ENCODE measurements at regions not wholly inside any gene's neighbourhood (a gene's known extent, or its start where the extent isn't known, plus 50 kb on each side); places are given as distances from the start of the nearest gene placed in this dataset.
A peak's percentile ranks its signal among the peaks of the same experiment; 100 is the strongest.
"Not testable (repeated sequence)": the region's sequence is repeated elsewhere in the genome, so short reads cannot be mapped to it uniquely, and the experiment has no call there.

- H3K27ac ChIP-seq (ENCODE audit: low read depth, low read length) = no peak overlapping the region
- no peaks in the 10 kb centered on the region for H3K4me1 ChIP-seq (ENCODE audit: insufficient read depth, low read length)
- H3K27me3 ChIP-seq (ENCODE audit: insufficient read depth, low read length) = no peaks in the 10 kb centered on the region
- 94% methylated on average over 9 of the region's 10 CpGs for WGBS
- no peak overlapping the region for H3K9ac ChIP-seq (ENCODE audit: low read depth, low read length)
- no peaks in the 10 kb centered on the region for H3K36me3 ChIP-seq (ENCODE audit: insufficient read depth, low read length)
- H3K9me3 ChIP-seq (ENCODE audit: insufficient read depth, low read depth, low read length) = peaks cover 20% of the 10 kb centered on the region
- no peak overlapping the region for H3K4me3 ChIP-seq (ENCODE audit: low read length)
Observed at GRCh38 chr6:134416418-134417154, 98.7 kb upstream of the SGK1 start.

- H3K4me1 ChIP-seq (ENCODE audit: insufficient read depth, low read length) = no peaks in the 10 kb centered on the region
Observed at GRCh38 chr6:134415656-134416055, 97.7 kb upstream of the SGK1 start.

DNA sequence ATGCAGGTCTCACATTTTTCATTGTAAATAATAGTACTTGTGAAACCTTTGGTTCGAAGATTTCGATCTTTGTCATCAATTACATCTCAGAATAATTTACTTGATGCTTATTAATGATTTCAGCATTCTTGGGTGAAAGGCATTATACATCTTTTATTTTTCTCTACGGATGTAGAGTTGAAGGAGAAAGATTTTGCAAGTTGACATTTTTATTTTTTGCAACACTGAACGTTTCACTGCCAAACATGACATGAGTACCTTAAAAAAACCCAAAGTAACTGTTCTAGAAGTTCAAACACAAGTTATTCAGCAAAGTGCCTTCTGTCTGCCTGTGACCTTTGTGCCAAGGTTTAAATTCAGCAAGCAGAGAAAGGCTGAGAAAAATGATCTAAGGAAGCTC lies 97.3 kb upstream of the SGK1 start:
- Histone ChIP-seq H3K9me3 (ENCODE audit: insufficient read depth, low read depth, low read length) (peaks cover 19% of the 10 kb centered on the region), H3K9ac (ENCODE audit: low read depth, low read length) (0 out of 2 replicates have a peak overlapping the region, but pooled peaks have one; percentile 19), H3K36me3 (ENCODE audit: insufficient read depth, low read length) (no peaks in the 10 kb centered on the region), H3K27ac (ENCODE audit: low read depth, low read length) (no peak overlapping the region), H3K27me3 (ENCODE audit: insufficient read depth, low read length) (no peaks in the 10 kb centered on the region), H3K4me1 (ENCODE audit: insufficient read depth, low read length) (no peaks in the 10 kb centered on the region), H3K4me3 (ENCODE audit: low read length) (no peak overlapping the region)
- WGBS = 96% methylated on average over 1 of the region's 4 CpGs

More at GRCh38 chr6:134415656-134416055, 97.7 kb upstream of the SGK1 start:
- H3K4me3 ChIP-seq (ENCODE audit: low read length) = no peak overlapping the region
- WGBS = 94% methylated on average over 4 of the region's 4 CpGs
- peaks cover 20% of the 10 kb centered on the region for H3K9me3 ChIP-seq (ENCODE audit: insufficient read depth, low read depth, low read length)
- no peak overlapping the region for H3K27ac ChIP-seq (ENCODE audit: low read depth, low read length)
- H3K27me3 ChIP-seq (ENCODE audit: insufficient read depth, low read length) = no peaks in the 10 kb centered on the region
- peak overlapping the region; percentile 19; the same call in 1 of the 2 replicates for H3K9ac ChIP-seq (ENCODE audit: low read depth, low read length)
- H3K36me3 ChIP-seq (ENCODE audit: insufficient read depth, low read length) = no peaks in the 10 kb centered on the region

GRCh38 chr6:134414793-134415192 lies 96.9 kb upstream of the SGK1 start:
- H3K9me3 ChIP-seq (ENCODE audit: insufficient read depth, low read depth, low read length) = peaks cover 19% of the 10 kb centered on the region
- WGBS = 84% methylated on average over 7 of the region's 7 CpGs
- H3K4me3 ChIP-seq (ENCODE audit: low read length) = no peak overlapping the region
- H3K36me3 ChIP-seq (ENCODE audit: insufficient read depth, low read length) = no peaks in the 10 kb centered on the region
- H3K27ac ChIP-seq (ENCODE audit: low read depth, low read length) = no peak overlapping the region
- no peaks in the 10 kb centered on the region for H3K27me3 ChIP-seq (ENCODE audit: insufficient read depth, low read length)
- no peaks in the 10 kb centered on the region for H3K4me1 ChIP-seq (ENCODE audit: insufficient read depth, low read length)
- no peak overlapping the region for H3K9ac ChIP-seq (ENCODE audit: low read depth, low read length)

DNA sequence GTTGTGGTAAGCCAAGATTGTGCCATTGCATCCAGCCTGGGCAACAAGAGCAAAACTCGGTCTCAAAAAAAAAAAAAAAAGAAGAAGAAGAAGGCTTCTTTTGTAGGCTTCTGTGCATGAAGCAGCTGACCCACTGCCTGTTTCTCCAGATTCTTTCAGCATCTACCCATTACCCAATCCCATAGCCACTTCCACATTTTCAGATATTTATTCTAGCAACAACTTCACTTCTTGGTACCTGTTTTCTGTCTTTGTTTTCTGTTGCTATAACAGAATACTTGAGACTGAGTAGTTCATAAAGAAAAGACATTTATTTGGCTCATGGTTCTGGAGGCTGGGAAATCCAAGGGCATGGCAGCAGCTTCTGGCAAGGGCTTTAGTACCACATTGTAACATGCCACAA lies 95.3 kb upstream of the SGK1 start:
- Histone ChIP-seq H3K36me3 (ENCODE audit: insufficient read depth, low read length) (no peaks in the 10 kb centered on the region), H3K27me3 (ENCODE audit: insufficient read depth, low read length) (no peaks in the 10 kb centered on the region), H3K27ac (ENCODE audit: low read depth, low read length) (no peak overlapping the region), H3K4me3 (ENCODE audit: low read length) (no peak overlapping the region), H3K9me3 (ENCODE audit: insufficient read depth, low read depth, low read length) (peaks cover 19% of the 10 kb centered on the region), H3K4me1 (ENCODE audit: insufficient read depth, low read length) (no peaks in the 10 kb centered on the region), H3K9ac (ENCODE audit: low read depth, low read length) (no peak overlapping the region)
- WGBS = 100% methylated on average over 1 of the region's 1 CpG

DNA sequence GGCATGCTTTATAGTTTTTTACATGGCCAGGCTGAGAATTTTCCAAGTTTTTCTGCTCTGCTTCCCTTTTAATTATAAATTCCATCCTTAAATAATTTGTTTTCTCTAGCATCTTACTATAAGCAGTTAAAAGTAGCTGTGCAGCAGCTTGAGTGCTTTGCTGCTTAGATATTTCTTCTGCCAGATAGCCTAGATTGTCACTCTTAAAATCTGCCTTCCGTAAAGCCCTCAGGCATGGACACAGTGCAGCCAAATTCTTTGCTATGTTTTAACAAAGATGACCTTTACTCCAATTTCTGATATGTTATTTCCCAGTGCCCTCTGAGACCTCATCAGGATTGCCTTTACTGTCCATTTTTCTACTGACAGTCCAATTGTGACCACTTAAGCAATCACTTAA lies 92.6 kb upstream of the SGK1 start:
- H3K36me3 ChIP-seq (ENCODE audit: insufficient read depth, low read length) = no peaks in the 10 kb centered on the region
- peaks cover 19% of the 10 kb centered on the region for H3K9me3 ChIP-seq (ENCODE audit: insufficient read depth, low read depth, low read length)
- no peak overlapping the region for H3K27ac ChIP-seq (ENCODE audit: low read depth, low read length)
- H3K4me1 ChIP-seq (ENCODE audit: insufficient read depth, low read length) = peaks cover 8% of the 10 kb centered on the region
- no peaks in the 10 kb centered on the region for H3K27me3 ChIP-seq (ENCODE audit: insufficient read depth, low read length)
- H3K9ac ChIP-seq (ENCODE audit: low read depth, low read length) = no peak overlapping the region
- no peak overlapping the region for H3K4me3 ChIP-seq (ENCODE audit: low read length)
- 95% methylated on average over 1 of the region's 1 CpG for WGBS

DNA sequence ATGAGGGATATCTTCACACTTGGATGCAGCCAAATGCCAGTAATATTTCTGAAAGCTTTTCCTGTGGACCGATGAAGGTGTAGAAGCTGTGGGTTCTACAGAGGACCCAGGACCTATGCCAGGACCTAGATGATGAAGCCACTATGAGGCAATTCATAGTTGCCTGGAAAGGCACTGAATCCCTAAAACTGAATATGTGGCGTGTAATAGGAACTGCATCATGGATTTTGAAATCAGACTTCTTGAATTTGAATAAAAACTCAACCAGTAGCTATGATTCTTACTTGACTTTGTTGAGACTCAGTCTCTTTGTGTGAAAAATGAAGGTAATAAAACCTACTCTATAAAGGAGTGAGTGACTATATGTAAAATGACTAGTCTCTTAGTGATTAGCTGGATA lies 89.9 kb upstream of the SGK1 start:
- Histone ChIP-seq H3K4me1 (ENCODE audit: insufficient read depth, low read length) (peaks cover 18% of the 10 kb centered on the region), H3K36me3 (ENCODE audit: insufficient read depth, low read length) (no peaks in the 10 kb centered on the region), H3K27ac (ENCODE audit: low read depth, low read length) (no peak overlapping the region), H3K27me3 (ENCODE audit: insufficient read depth, low read length) (no peaks in the 10 kb centered on the region), H3K9ac (ENCODE audit: low read depth, low read length) (no peak overlapping the region), H3K9me3 (ENCODE audit: insufficient read depth, low read depth, low read length) (peaks cover 10% of the 10 kb centered on the region), H3K4me3 (ENCODE audit: low read length) (no peak overlapping the region)
- WGBS = 91% methylated on average over 2 of the region's 2 CpGs

DNA sequence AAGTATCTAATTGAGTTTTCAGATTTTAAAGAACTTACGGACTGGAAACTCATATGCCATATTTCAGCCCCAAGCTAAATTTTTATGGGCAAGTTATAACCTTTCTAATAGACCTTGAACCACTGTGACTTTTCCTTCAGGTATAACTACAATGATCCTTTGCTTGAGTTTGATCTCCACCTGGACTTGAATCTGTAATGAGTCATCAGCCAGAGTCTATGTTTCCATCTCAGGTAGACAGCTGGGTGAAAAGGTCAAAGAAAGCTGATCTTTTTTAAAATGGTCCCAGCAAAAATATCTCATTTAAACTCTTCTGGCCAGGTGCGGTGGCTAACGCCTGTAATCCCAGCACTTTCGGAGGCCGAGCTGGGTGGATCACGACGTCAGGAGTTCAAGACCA lies 88.4 kb upstream of the SGK1 start:
- no peak overlapping the region for H3K4me3 ChIP-seq (ENCODE audit: low read length)
- H3K27ac ChIP-seq (ENCODE audit: low read depth, low read length) = no peak overlapping the region; the same call in 1 of the 2 replicates
- H3K9ac ChIP-seq (ENCODE audit: low read depth, low read length) = no peak overlapping the region
- no peaks in the 10 kb centered on the region for H3K27me3 ChIP-seq (ENCODE audit: insufficient read depth, low read length)
- no peaks in the 10 kb centered on the region for H3K36me3 ChIP-seq (ENCODE audit: insufficient read depth, low read length)
- peaks cover 20% of the 10 kb centered on the region for H3K4me1 ChIP-seq (ENCODE audit: insufficient read depth, low read length)
- 94% methylated on average over 7 of the region's 7 CpGs for WGBS
- H3K9me3 ChIP-seq (ENCODE audit: insufficient read depth, low read depth, low read length) = peaks cover 5% of the 10 kb centered on the region; the same call in 1 of the 2 replicates

- no peak overlapping the region for H3K4me3 ChIP-seq (ENCODE audit: low read length)
- H3K4me1 ChIP-seq (ENCODE audit: insufficient read depth, low read length) = peaks cover 27% of the 10 kb centered on the region
- no peaks in the 10 kb centered on the region for H3K27me3 ChIP-seq (ENCODE audit: insufficient read depth, low read length)
- no peaks in the 10 kb centered on the region for H3K36me3 ChIP-seq (ENCODE audit: insufficient read depth, low read length)
- H3K9me3 ChIP-seq (ENCODE audit: insufficient read depth, low read depth, low read length) = no peaks in the 10 kb centered on the region
- peak overlapping the region; percentile 39; the same call in 1 of the 2 replicates for H3K27ac ChIP-seq (ENCODE audit: low read depth, low read length)
- 66% methylated on average over 6 of the region's 6 CpGs for WGBS
- H3K9ac ChIP-seq (ENCODE audit: low read depth, low read length) = no peak overlapping the region
Observed at GRCh38 chr6:134405386-134406087, 87.6 kb upstream of the SGK1 start.

GRCh38 chr6:134403312-134403711 lies 85.4 kb upstream of the SGK1 start:
- H3K27me3 ChIP-seq (ENCODE audit: insufficient read depth, low read length); H3K9ac ChIP-seq (ENCODE audit: low read depth, low read length); H3K9me3 ChIP-seq (ENCODE audit: insufficient read depth, low read depth, low read length); H3K27ac ChIP-seq (ENCODE audit: low read depth, low read length); H3K36me3 ChIP-seq (ENCODE audit: insufficient read depth, low read length); H3K4me3 ChIP-seq (ENCODE audit: low read length): not testable (repeated sequence)
- 89% methylated on average over 10 of the region's 10 CpGs for WGBS
- H3K4me1 ChIP-seq (ENCODE audit: insufficient read depth, low read length) = peaks cover 28% of the 10 kb centered on the region

- no peaks in the 10 kb centered on the region for H3K27me3 ChIP-seq (ENCODE audit: insufficient read depth, low read length)
- whole genome bisulfite sequencing = 88% methylated on average over 2 of the region's 2 CpGs
- H3K9me3 ChIP-seq (ENCODE audit: insufficient read depth, low read depth, low read length) = no peaks in the 10 kb centered on the region
- no peak overlapping the region for H3K4me3 ChIP-seq (ENCODE audit: low read length)
- H3K4me1 ChIP-seq (ENCODE audit: insufficient read depth, low read length) = peaks cover 28% of the 10 kb centered on the region
- H3K36me3 ChIP-seq (ENCODE audit: insufficient read depth, low read length) = no peaks in the 10 kb centered on the region
- no peak overlapping the region for H3K9ac ChIP-seq (ENCODE audit: low read depth, low read length)
- H3K27ac ChIP-seq (ENCODE audit: low read depth, low read length) = no peak overlapping the region
Observed at GRCh38 chr6:134402372-134402984, 84.6 kb upstream of the SGK1 start.
